Omental fat pad (tissue), 3 donors: ENCODE measurements at regions not wholly inside any gene's neighbourhood (a gene's known extent, or its start where the extent isn't known, plus 50 kb on each side); places are given as distances from the start of the nearest gene placed in this dataset.

ENCODE experiments used
- ATAC-seq: fragments of 150-250 bp; one replicate; pipeline ENCODE4 v1.9.1; 2016; ENCODE audit warnings: mild to moderate bottlenecking, moderate library complexity; ENCODE audit not compliant: low FRiP score
- DNase-seq: peaks from one replicate; pipeline ENCODE4 v3.0.0-alpha.2; 2019; ENCODE audit warnings: low spot score
- TF ChIP-seq, protein P1 (sequence below), 3 donors: fragments of 450-650 bp; IDR thresholded peaks; one replicate each; pipeline ENCODE4 v1.5.1; 2016 to 2017; ENCODE audit warnings: antibody characterized with exemption in 3 of 3, mild to moderate bottlenecking in 3 of 3, moderate library complexity in 2 of 3

DNA sequence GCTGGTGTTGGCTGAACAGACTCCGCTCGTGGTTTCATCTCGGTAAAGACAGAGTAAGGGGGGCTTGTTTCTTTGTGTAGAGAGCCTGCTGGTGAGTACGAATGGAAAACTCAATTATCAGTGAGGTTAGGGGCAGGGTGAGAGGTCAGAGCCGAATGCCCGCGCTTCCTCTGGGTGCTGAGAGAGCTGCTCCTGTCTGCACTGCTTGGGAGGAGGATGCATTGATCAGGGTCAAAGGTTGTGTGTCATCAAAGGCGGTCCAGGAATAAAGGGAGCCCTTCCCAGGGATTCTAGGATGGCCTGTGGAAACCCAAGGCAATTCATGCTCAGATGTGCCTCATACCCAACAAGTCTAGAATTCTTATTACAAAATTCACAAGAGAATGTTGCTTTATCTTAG is 143.9 kb downstream of the MYCN start:
- no peak for DNase-seq
- ATAC-seq = no peak
- TF ChIP-seq, protein P1, sequence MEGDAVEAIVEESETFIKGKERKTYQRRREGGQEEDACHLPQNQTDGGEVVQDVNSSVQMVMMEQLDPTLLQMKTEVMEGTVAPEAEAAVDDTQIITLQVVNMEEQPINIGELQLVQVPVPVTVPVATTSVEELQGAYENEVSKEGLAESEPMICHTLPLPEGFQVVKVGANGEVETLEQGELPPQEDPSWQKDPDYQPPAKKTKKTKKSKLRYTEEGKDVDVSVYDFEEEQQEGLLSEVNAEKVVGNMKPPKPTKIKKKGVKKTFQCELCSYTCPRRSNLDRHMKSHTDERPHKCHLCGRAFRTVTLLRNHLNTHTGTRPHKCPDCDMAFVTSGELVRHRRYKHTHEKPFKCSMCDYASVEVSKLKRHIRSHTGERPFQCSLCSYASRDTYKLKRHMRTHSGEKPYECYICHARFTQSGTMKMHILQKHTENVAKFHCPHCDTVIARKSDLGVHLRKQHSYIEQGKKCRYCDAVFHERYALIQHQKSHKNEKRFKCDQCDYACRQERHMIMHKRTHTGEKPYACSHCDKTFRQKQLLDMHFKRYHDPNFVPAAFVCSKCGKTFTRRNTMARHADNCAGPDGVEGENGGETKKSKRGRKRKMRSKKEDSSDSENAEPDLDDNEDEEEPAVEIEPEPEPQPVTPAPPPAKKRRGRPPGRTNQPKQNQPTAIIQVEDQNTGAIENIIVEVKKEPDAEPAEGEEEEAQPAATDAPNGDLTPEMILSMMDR (IDR thresholded peaks at IDR 0.05) = no peak

DNA sequence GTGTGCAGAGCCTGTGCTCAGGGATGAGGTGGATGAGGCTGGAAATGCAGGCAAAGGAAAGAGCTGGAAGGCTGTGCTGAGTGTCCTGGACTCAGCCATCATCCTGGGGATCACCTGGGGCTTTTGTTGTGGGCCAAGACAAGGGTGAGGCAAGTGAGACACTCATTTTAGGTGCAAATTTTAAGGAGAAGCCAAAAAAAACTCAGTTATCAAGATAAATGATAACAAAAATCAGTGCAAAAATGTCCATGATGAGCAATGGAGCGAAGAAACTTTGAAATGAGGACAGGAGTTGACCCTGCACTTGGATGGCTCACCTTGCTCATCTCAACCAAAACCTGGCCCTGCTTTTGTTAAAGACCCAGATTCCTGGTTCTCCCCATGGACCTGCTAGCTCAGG is 141.9 kb downstream of the MYCN start:
- DNase-seq (no peak), ATAC-seq (no peak)
- TF ChIP-seq, protein P1 (IDR thresholded peaks at IDR 0.05) = no peak

DNA sequence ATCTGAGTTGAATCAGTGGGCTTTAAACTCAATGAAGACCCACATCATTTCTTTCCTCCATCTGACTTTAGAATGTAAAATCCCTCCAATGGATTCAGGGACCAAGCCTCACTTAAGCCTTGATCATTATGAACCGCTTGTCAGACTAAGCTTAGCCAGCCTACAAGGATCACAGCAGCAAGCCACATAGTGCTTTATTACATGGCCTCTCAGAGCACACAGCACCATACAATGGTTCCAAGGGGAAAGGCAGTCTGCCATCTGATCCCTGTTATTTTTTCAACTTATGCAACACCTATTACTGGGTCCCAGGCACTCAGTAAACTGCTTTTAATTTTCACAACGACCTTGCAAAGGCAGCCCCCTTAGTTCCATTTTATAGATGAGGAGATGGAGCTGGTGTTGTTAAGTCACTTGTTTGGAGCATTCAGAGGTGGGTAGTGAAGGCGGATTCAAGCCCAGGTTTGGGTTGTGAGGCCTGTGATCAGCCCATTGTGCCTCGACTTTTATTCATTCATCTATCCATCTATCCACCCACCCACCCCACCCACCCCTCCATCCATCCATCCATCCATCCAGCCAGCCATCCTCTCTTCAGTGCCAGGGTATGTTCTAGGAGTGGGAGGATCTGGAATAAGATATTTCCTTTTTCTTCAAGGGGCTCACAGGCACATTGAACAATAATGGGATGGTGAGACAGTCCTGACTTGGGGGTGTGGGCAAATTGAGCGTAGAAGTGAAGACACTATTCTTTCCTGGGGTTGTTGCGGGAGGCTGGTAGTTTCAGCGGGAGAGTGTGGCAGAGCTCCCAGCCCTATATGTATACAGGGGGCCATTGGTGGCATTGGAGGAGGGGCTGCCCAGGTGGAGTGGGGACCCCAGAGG is 141.2 kb downstream of the MYCN start:
- DNase-seq = no peak
- ATAC-seq = no peak
- TF ChIP-seq, protein P1 (IDR thresholded peaks at IDR 0.05) = no peak

DNA sequence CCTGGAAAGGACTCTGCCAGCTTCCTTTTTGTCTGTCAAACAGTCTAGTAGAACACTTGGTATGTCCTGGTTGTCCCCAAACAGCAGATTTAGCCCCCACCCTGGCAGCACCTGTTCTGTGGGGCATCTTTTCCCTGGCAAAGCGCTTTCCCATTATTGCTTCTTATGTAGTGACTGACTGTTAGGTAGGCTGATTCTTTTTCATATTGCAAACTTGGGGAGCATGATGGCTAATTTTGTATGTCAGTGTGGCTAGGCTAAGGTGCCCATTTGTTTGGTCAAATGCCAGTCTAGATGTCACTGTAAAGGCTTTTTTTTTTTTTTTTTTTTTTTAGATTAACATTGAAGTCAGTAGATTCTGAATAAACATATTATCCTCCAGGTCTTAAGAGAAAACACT is 140.2 kb downstream of the MYCN start:
- TF ChIP-seq, protein P1 (IDR thresholded peaks at IDR 0.05) = no peak
- DNase-seq (no peak), ATAC-seq (no peak)

DNA sequence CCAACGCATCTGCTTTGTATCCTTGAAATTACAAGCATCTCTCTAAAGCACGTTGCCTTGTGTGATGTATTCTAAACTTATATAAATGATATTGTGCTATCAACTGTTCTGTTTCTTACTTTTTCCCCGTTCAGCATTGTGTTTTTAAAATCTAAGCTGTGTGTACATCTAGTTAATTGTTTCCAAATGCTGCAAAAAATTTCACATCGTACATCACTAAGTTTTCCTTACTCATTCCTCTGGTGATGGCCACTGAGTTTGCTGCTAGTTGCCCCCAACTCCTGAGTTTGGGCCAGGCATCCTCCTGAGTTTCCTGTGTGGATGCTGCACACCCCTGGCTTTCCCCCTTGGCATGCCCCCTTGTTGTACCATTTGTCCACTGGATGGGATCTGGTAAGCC is 139.7 kb downstream of the MYCN start:
- TF ChIP-seq, protein P1 (IDR thresholded peaks at IDR 0.05) = no peak
- ATAC-seq = no peak
- no peak for DNase-seq

DNA sequence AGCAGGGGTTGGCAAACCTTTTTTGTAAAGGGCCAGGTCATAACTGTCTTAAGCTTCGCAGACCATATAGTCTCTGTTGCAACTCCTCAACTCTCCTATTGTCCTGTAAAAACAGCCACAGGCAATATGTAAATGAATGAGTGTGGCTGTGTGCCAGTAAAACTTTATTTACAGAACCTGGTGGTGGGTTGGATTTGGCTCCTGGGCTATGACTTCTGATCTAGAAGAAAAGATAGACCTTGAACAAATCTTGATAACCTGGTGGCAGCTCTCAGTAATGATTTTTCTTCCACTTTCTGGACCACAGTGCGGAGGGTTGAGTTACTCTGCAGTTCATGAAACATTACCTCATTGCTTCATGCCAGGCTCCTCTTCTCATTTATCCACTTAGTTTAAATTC is 139.3 kb downstream of the MYCN start:
- ATAC-seq (no peak), DNase-seq (no peak)
- TF ChIP-seq, protein P1 (IDR thresholded peaks at IDR 0.05) = no peak

DNA sequence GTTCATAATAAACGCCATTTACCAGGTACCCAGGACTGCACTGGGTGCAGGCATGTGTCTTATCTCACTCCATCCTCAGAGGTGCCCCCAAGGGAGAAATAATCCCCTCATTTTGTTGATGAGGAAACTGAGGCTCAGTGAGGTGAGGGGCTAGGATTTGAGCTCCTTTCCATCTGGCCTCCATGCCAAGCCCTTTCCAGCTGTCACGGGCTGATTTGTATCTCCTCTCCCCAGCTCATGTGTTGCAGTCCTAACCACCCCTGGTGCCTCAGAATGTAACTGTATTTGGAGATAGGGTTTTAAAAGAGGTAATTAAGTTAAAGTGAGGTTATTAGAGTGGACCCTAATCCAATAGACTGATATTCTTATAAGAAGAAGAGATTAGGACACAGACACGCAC is 137.3 kb downstream of the MYCN start:
- no peak for DNase-seq
- ATAC-seq = no peak
- TF ChIP-seq, protein P1 (IDR thresholded peaks at IDR 0.05) = no peak
